Myocyte (in vitro differentiated cells): ENCODE measurements at regions not wholly inside any gene's neighbourhood (a gene's known extent, or its start where the extent isn't known, plus 50 kb on each side); places are given as distances from the start of the nearest gene placed in this dataset.
"Not testable (repeated sequence)": the region's sequence is repeated elsewhere in the genome, so short reads cannot be mapped to it uniquely, and the experiment has no call there.

Experiments
- DNase-seq: peaks from one replicate; pipeline ENCODE4 v3.0.0-alpha.2; 2012; ENCODE audit warnings: low read depth

GRCh38 chr20:6715401-6715941 is 52.0 kb upstream of the BMP2 start:
- DNase-seq, result no peak

- no peak for DNase-seq
Observed at GRCh38 chr20:6714279-6714711, 53.2 kb upstream of the BMP2 start.

GRCh38 chr20:6711951-6712649 is 55.4 kb upstream of the BMP2 start:
- DNase-seq, result no peak

GRCh38 chr20:6709910-6710595 is 57.4 kb upstream of the BMP2 start:
- no peak for DNase-seq

GRCh38 chr20:6708010-6708409 is 59.5 kb upstream of the BMP2 start:
- DNase-seq, result peak; percentile 79

GRCh38 chr20:6707321-6707831 is 60.1 kb upstream of the BMP2 start:
- DNase-seq, result no peak

GRCh38 chr20:6705926-6706548 is 61.4 kb upstream of the BMP2 start:
- DNase-seq, result no peak

GRCh38 chr20:6705106-6705766 is 62.2 kb upstream of the BMP2 start:
- no peak for DNase-seq

GRCh38 chr20:6704132-6704861 is 63.2 kb upstream of the BMP2 start:
- peak; percentile 66 for DNase-seq

- DNase-seq, result no peak
Observed at GRCh38 chr20:6703656-6704055, 63.8 kb upstream of the BMP2 start.

- no peak for DNase-seq
Observed at GRCh38 chr20:6703047-6703446, 64.4 kb upstream of the BMP2 start.

GRCh38 chr20:6702144-6702543 is 65.3 kb upstream of the BMP2 start:
- DNase-seq, result no peak

- peak; percentile 7 for DNase-seq
Observed at GRCh38 chr20:6700563-6701329, 66.7 kb upstream of the BMP2 start.

GRCh38 chr20:6699921-6700562 is 67.4 kb upstream of the BMP2 start:
- DNase-seq, result no peak

- DNase-seq, result peak; percentile 15
Observed at GRCh38 chr20:6698723-6699122, 68.8 kb upstream of the BMP2 start.

- peak; percentile 92 for DNase-seq
Observed at GRCh38 chr20:6698056-6698455, 69.4 kb upstream of the BMP2 start.

- peak; percentile 4 for DNase-seq
Observed at GRCh38 chr20:6697228-6697972, 70.1 kb upstream of the BMP2 start.

- DNase-seq, result peak; percentile 56
Observed at GRCh38 chr20:6696001-6696400, 71.5 kb upstream of the BMP2 start.

GRCh38 chr20:6693808-6694198 is 73.7 kb upstream of the BMP2 start:
- not testable (repeated sequence) for DNase-seq
